Calu3 (cell line): ENCODE measurements at regions not wholly inside any gene's neighbourhood (a gene's known extent, or its start where the extent isn't known, plus 50 kb on each side); places are given as distances from the start of the nearest gene placed in this dataset.

Source experiments
- BruUV-seq: library from RNA; stranded (reverse); fragments of 400-500 nt; replicated peaks from 2 replicates; lab custom pipeline; 2021; lab: Mats Ljungman, UMichigan
- CTCF ChIA-PET: fragments of 300-600 bp; sonication (Branson Sonifier 250); formaldehyde crosslinking; loops from one replicate; lab custom pipeline; 2022; ENCODE audit warnings: antibody characterized with exemption; lab: Charles Lee
- DNase-seq: peaks from one replicate; pipeline ENCODE4 v3.0.0; 2022
- H3K27ac Mint-ChIP-seq: one replicate; pipeline ENCODE4 v1.8.0; 2022; ENCODE audit warnings: mixed read lengths; ENCODE audit not compliant: unreplicated experiment
- H3K27me3 Mint-ChIP-seq: one replicate; pipeline ENCODE4 v1.8.0; 2022; ENCODE audit warnings: mixed read lengths; ENCODE audit not compliant: unreplicated experiment
- H3K36me3 Mint-ChIP-seq: one replicate; pipeline ENCODE4 v1.8.0; 2022; ENCODE audit warnings: mild to moderate bottlenecking, moderate library complexity, mixed read lengths; ENCODE audit not compliant: insufficient read depth, unreplicated experiment
- H3K4me1 Mint-ChIP-seq: one replicate; pipeline ENCODE4 v1.8.0; 2022; ENCODE audit warnings: mild to moderate bottlenecking, low read depth, mixed read lengths; ENCODE audit not compliant: unreplicated experiment
- H3K4me3 Mint-ChIP-seq: one replicate; pipeline ENCODE4 v1.8.0; 2022; ENCODE audit warnings: mild to moderate bottlenecking, low read depth, moderate library complexity, mixed read lengths; ENCODE audit not compliant: unreplicated experiment
- H3K9me3 Mint-ChIP-seq: one replicate; pipeline ENCODE4 v1.8.0; 2022; ENCODE audit warnings: low read depth, mixed read lengths; ENCODE audit not compliant: unreplicated experiment
- intact Hi-C: fragments of 100-400 bp; cut with micrococcal nuclease; formaldehyde crosslinking; loops from one replicate; pipeline ENCODE4 v1.10.0; 2022; ENCODE audit not compliant: unreplicated experiment
- TF ChIP-seq, protein P1 (sequence below): fragments of 200-600 bp; IDR thresholded peaks from one replicate; pipeline ENCODE4 v1.8.0; 2022; ENCODE audit warnings: antibody characterized with exemption; ENCODE audit not compliant: unreplicated experiment

DNA sequence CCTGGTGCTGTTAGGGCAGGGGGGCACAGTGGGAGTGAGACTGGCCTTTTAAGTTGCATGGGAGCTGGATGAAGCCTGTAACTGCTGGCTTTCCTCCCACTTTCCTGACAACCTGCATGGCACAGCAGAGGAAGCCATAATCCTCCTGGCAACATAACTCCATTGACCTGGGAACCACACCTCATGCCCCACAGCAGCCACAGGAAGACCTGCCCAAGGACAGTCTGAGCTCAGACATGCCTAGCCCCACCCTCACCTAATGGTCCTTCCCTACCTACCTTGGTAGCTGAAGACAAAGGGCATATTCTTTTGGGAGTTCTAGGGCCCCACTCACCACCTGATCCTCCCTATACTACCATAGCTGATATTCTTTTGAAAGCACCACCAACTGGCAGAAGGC, 482.2 kb upstream of the TOM1L1 start:
- Mint-ChIP-seq H3K27ac (no peak overlapping the region), H3K36me3 (no peaks in the 10 kb centered on the region), H3K4me1 (no peaks in the 10 kb centered on the region), H3K4me3 (no peak overlapping the region), H3K9me3 (peaks cover 19% of the 10 kb centered on the region), H3K27me3 (no peaks in the 10 kb centered on the region)
- BruUV-seq: no TSS peak
- intact Hi-C loops: no loop called here
- no peak for DNase-seq
- CTCF ChIA-PET: no interaction called here
- TF ChIP-seq, protein P1, sequence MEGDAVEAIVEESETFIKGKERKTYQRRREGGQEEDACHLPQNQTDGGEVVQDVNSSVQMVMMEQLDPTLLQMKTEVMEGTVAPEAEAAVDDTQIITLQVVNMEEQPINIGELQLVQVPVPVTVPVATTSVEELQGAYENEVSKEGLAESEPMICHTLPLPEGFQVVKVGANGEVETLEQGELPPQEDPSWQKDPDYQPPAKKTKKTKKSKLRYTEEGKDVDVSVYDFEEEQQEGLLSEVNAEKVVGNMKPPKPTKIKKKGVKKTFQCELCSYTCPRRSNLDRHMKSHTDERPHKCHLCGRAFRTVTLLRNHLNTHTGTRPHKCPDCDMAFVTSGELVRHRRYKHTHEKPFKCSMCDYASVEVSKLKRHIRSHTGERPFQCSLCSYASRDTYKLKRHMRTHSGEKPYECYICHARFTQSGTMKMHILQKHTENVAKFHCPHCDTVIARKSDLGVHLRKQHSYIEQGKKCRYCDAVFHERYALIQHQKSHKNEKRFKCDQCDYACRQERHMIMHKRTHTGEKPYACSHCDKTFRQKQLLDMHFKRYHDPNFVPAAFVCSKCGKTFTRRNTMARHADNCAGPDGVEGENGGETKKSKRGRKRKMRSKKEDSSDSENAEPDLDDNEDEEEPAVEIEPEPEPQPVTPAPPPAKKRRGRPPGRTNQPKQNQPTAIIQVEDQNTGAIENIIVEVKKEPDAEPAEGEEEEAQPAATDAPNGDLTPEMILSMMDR: no peak

DNA sequence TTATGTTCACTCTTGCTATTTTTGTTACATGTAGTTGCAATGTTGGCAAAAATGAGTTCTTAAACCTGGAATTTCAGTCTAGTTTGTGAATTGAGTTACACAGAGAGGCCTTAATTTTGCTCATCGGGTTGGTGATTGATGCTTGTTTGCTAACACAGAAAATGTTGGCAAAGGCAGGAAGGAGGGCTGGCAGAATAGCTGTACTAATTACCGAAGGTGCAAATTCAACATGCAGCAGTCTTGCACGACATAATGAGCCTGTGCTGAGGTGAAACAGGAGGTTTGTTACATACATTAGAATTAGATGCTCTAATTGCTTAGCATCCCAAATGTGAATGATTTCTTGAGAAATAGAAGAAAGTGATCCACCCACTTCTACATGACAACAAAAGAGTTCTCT, 475.0 kb upstream of the TOM1L1 start:
- intact Hi-C loops: no loop called here
- BruUV-seq: no TSS peak
- H3K4me1 Mint-ChIP-seq: no peaks in the 10 kb centered on the region
- no peak for DNase-seq
- H3K4me3 Mint-ChIP-seq: no peak overlapping the region
- no peaks in the 10 kb centered on the region for H3K36me3 Mint-ChIP-seq
- CTCF ChIA-PET: no interaction called here
- H3K27me3 Mint-ChIP-seq: no peaks in the 10 kb centered on the region
- no peak overlapping the region for H3K27ac Mint-ChIP-seq
- TF ChIP-seq, protein P1: no peak
- H3K9me3 Mint-ChIP-seq: peaks cover 15% of the 10 kb centered on the region

DNA sequence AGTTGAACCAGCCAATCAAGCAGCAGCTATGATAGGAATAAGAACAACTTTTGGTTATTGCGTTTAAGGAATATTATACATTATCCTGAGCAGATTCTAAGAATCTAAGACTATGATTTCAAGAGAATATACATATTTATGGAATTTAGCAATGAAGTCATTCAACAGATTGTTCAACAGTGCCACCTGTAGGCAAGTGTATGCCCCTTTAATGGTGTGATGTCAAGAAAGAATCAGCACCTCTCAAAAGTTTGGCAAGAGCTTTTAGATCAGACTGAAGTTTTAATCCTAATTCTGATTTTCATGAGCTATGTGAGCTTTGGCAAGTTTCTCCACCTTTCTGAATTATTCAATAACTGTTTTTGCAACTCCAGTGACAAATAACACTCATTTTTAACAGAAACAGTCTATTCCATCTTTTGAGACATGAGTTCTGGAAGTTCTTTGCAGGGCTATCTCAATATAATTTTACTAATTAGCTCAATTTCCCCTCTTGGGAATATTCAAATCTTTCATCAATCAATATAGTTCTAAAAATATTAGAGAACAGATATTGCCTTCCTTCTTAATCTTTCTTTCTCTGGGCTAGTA, 474.3 kb upstream of the TOM1L1 start:
- CTCF ChIA-PET: no interaction called here
- Mint-ChIP-seq H3K36me3 (no peaks in the 10 kb centered on the region), H3K4me3 (no peak overlapping the region), H3K4me1 (no peaks in the 10 kb centered on the region), H3K27me3 (no peaks in the 10 kb centered on the region), H3K9me3 (peaks cover 10% of the 10 kb centered on the region), H3K27ac (no peak overlapping the region)
- no TSS peak for BruUV-seq
- TF ChIP-seq, protein P1: no peak
- DNase-seq: no peak
- intact Hi-C loops: no loop called here

DNA sequence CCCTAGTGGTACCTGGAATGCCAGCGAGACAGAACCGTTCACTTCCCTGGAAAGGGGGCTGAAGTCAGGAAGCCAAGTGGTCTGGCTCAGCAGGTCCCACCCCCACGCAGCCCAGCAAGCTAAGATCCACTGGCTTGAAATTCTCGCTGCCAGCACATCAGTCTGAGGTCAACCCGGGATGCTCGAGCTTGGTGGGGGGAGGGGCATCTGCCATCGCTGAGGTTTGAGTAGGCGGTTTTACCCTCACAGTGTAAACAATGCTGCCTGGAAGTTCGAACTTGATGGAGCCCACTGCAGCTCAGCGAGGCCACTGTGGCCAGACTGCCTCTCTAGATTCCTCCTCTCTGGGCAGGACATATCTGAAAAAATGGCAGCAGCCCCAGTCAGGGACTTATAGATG, 464.7 kb upstream of the TOM1L1 start:
- H3K4me1 Mint-ChIP-seq: no peaks in the 10 kb centered on the region
- intact Hi-C loops: no loop called here
- BruUV-seq: no TSS peak
- H3K4me3 Mint-ChIP-seq: no peak overlapping the region
- no peak overlapping the region for H3K27ac Mint-ChIP-seq
- peaks cover 15% of the 10 kb centered on the region for H3K9me3 Mint-ChIP-seq
- TF ChIP-seq, protein P1: no peak
- H3K27me3 Mint-ChIP-seq: no peaks in the 10 kb centered on the region
- H3K36me3 Mint-ChIP-seq: no peaks in the 10 kb centered on the region
- DNase-seq: no peak
- CTCF ChIA-PET: no interaction called here
